ENCODE measurements at regions not wholly inside any gene's neighbourhood (a gene's known extent, or its start where the extent isn't known, plus 50 kb on each side); places are given as distances from the start of the nearest gene placed in this dataset.

- H3K4me3 ChIP-seq (ENCODE audit: low read length), result no peak overlapping the region
- H3K27ac ChIP-seq (ENCODE audit: low read length), result no peak overlapping the region
- H3K9me3 Mint-ChIP-seq, result no peaks in the 10 kb centered on the region
- DNase-seq, result no peak
- no peaks in the 10 kb centered on the region for H3K36me3 Mint-ChIP-seq
- TF ChIP-seq CTCF (IDR thresholded peaks at IDR 0.05), result no peak
- no peaks in the 10 kb centered on the region for H3K36me3 ChIP-seq (ENCODE audit: control insufficient read depth, insufficient read depth, low read length)
- intact Hi-C loops (cut with micrococcal nuclease), result no loop called here
- H3K27me3 Mint-ChIP-seq (ENCODE audit: low read depth in 2 of 2), result peaks cover 29 to 57% of the 10 kb centered on the region in 2 donors
- no peak for ATAC-seq
- WGBS (ENCODE audit: insufficient coverage), result 72% methylated on average over 4 of the region's 4 CpGs
- H3K27ac Mint-ChIP-seq, result no peak overlapping the region
- peaks cover 7% of the 10 kb centered on the region for H3K4me1 ChIP-seq (ENCODE audit: control insufficient read depth, insufficient read depth, low read length)
- peaks cover 3% of the 10 kb centered on the region for H3K27me3 ChIP-seq (ENCODE audit: control insufficient read depth, insufficient read depth, low read length)
- peaks cover 10 to 20% of the 10 kb centered on the region in 2 donors for H3K4me1 Mint-ChIP-seq
- H3K4me3 Mint-ChIP-seq, result no peak overlapping the region
- no peaks in the 10 kb centered on the region for H3K9me3 ChIP-seq (ENCODE audit: control insufficient read depth, insufficient read depth, low read length)
These were observed 170.0 kb downstream of the SMIM20 start for GRCh38 chr4:26083987-26084386.

GRCh38 chr4:26084414-26084813, 170.4 kb downstream of the SMIM20 start:
- Mint-ChIP-seq H3K27me3 (ENCODE audit: low read depth in 2 of 2) (peaks cover 29 to 57% of the 10 kb centered on the region in 2 donors), H3K4me1 (peaks cover 10 to 20% of the 10 kb centered on the region in 2 donors), H3K27ac (no peak overlapping the region), H3K36me3 (no peaks in the 10 kb centered on the region), H3K9me3 (no peaks in the 10 kb centered on the region), H3K4me3 (no peak overlapping the region)
- Histone ChIP-seq H3K36me3 (ENCODE audit: control insufficient read depth, insufficient read depth, low read length) (no peaks in the 10 kb centered on the region), H3K4me3 (ENCODE audit: low read length) (no peak overlapping the region), H3K27ac (ENCODE audit: low read length) (no peak overlapping the region), H3K27me3 (ENCODE audit: control insufficient read depth, insufficient read depth, low read length) (peaks cover 3% of the 10 kb centered on the region), H3K9me3 (ENCODE audit: control insufficient read depth, insufficient read depth, low read length) (no peaks in the 10 kb centered on the region), H3K4me1 (ENCODE audit: control insufficient read depth, insufficient read depth, low read length) (peaks cover 7% of the 10 kb centered on the region)
- intact Hi-C loops (cut with micrococcal nuclease), result no loop called here
- ATAC-seq (no peak), DNase-seq (no peak)
- WGBS (ENCODE audit: insufficient coverage), result 95% methylated on average over 4 of the region's 4 CpGs
- TF ChIP-seq CTCF (IDR thresholded peaks at IDR 0.05), result no peak

- H3K36me3 Mint-ChIP-seq, result peaks cover 9% of the 10 kb centered on the region
- Histone ChIP-seq H3K4me1 (ENCODE audit: control insufficient read depth, insufficient read depth, low read length) (peaks cover 7% of the 10 kb centered on the region), H3K36me3 (ENCODE audit: control insufficient read depth, insufficient read depth, low read length) (no peaks in the 10 kb centered on the region), H3K4me3 (ENCODE audit: low read length) (no peak overlapping the region), H3K27ac (ENCODE audit: low read length) (no peak overlapping the region), H3K27me3 (ENCODE audit: control insufficient read depth, insufficient read depth, low read length) (peaks cover 3% of the 10 kb centered on the region), H3K9me3 (ENCODE audit: control insufficient read depth, insufficient read depth, low read length) (no peaks in the 10 kb centered on the region)
- H3K27ac Mint-ChIP-seq, result no peak overlapping the region
- intact Hi-C loops (cut with micrococcal nuclease), result no loop called here
- WGBS (ENCODE audit: insufficient coverage), result 92% methylated on average over 3 of the region's 3 CpGs
- no peak for TF ChIP-seq CTCF (IDR thresholded peaks at IDR 0.05)
- no peak overlapping the region for H3K4me3 Mint-ChIP-seq
- DNase-seq (no peak), ATAC-seq (no peak)
- H3K4me1 Mint-ChIP-seq, result peaks cover 10 to 20% of the 10 kb centered on the region in 2 donors
- H3K9me3 Mint-ChIP-seq, result peaks cover 1 to 2% of the 10 kb centered on the region in 2 donors
- H3K27me3 Mint-ChIP-seq (ENCODE audit: low read depth in 2 of 2), result peaks cover 31 to 61% of the 10 kb centered on the region in 2 donors
These were observed 171.5 kb downstream of the SMIM20 start for GRCh38 chr4:26085551-26085950.

Measured in natural killer cell (primary cell).